Progenitor cell of endocrine pancreas (in vitro differentiated cells): ENCODE measurements at regions not wholly inside any gene's neighbourhood (a gene's known extent, or its start where the extent isn't known, plus 50 kb on each side); places are given as distances from the start of the nearest gene placed in this dataset.

Experiments used
- DNase-seq: peaks from one replicate; pipeline ENCODE4 v3.0.0; 2021; ENCODE audit warnings: low spot score; ENCODE audit not compliant: unreplicated experiment
- H3K27ac Mint-ChIP-seq: 2 replicates; pipeline ENCODE4 v1.8.0; 2021; ENCODE audit warnings: mild to moderate bottlenecking, moderate library complexity, mixed read lengths
- H3K27me3 Mint-ChIP-seq: 2 replicates; pipeline ENCODE4 v1.8.0; 2021; ENCODE audit warnings: mixed read lengths
- H3K36me3 Mint-ChIP-seq: 2 replicates; pipeline ENCODE4 v1.8.0; 2022; ENCODE audit warnings: mixed read lengths; ENCODE audit not compliant: insufficient read depth
- H3K4me1 Mint-ChIP-seq: 2 replicates; pipeline ENCODE4 v1.8.0; 2021; ENCODE audit warnings: low read depth, mixed read lengths
- H3K4me3 Mint-ChIP-seq: 2 replicates; pipeline ENCODE4 v1.8.0; 2021; ENCODE audit warnings: low read depth, mild to moderate bottlenecking, moderate library complexity, mixed read lengths
- H3K9me3 Mint-ChIP-seq: 2 replicates; pipeline ENCODE4 v1.8.0; 2021; ENCODE audit warnings: low read depth, mixed read lengths
- TF ChIP-seq, protein P1 (sequence below): fragments of 200-600 bp; sonication (generic); IDR thresholded peaks from one replicate; pipeline ENCODE4 v1.5.0; 2021; ENCODE audit warnings: antibody characterized with exemption, mild to moderate bottlenecking; ENCODE audit not compliant: unreplicated experiment

DNA sequence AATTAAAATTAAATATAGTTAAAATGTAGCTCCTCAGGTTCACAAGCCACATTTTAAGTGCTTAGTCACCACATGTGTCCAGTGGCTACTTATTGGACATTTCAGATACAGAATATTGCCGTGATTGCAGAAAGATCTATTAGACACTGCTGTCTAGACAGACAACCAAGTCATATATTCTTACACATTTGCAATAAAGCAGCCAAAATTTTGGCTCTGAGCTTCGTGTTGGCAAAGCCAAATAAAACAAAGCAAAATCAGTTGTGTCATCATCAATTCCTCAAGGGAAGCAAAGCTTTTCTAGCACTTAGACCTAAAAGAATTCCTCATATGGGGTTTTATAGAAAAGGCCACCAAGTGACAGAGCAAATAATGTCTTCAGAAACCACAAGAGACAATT is 193.1 kb upstream of the LPP start:
- Mint-ChIP-seq H3K4me1 (no peaks in the 10 kb centered on the region), H3K9me3 (no peaks in the 10 kb centered on the region), H3K27ac (no peak overlapping the region), H3K4me3 (no peak overlapping the region), H3K27me3 (peaks cover 5% of the 10 kb centered on the region), H3K36me3 (no peaks in the 10 kb centered on the region)
- TF ChIP-seq, protein P1, sequence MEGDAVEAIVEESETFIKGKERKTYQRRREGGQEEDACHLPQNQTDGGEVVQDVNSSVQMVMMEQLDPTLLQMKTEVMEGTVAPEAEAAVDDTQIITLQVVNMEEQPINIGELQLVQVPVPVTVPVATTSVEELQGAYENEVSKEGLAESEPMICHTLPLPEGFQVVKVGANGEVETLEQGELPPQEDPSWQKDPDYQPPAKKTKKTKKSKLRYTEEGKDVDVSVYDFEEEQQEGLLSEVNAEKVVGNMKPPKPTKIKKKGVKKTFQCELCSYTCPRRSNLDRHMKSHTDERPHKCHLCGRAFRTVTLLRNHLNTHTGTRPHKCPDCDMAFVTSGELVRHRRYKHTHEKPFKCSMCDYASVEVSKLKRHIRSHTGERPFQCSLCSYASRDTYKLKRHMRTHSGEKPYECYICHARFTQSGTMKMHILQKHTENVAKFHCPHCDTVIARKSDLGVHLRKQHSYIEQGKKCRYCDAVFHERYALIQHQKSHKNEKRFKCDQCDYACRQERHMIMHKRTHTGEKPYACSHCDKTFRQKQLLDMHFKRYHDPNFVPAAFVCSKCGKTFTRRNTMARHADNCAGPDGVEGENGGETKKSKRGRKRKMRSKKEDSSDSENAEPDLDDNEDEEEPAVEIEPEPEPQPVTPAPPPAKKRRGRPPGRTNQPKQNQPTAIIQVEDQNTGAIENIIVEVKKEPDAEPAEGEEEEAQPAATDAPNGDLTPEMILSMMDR: no peak
- DNase-seq: no peak

DNA sequence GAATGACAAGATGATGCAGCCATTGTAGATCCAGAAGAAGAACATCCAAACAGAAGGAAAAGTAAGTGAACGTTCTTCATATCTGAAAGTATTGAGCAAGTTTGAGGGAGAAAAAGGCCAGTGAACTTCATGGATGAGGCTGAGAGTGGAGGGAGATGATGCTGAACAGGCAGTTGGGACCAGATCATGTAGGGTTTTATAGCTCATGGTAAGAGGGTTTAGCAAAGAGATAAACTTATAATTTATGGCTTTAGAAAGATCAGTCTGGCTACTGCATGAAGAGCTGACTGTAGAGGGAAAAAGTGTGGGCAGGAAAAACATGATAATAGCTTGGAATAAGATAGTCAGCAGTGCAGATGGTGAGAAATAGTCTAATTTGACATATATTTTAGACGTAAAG is 192.6 kb upstream of the LPP start:
- no peaks in the 10 kb centered on the region for H3K4me1 Mint-ChIP-seq
- H3K4me3 Mint-ChIP-seq: no peak overlapping the region
- TF ChIP-seq, protein P1: no peak
- H3K27ac Mint-ChIP-seq: no peak overlapping the region
- no peak for DNase-seq
- H3K27me3 Mint-ChIP-seq: peaks cover 6% of the 10 kb centered on the region
- no peaks in the 10 kb centered on the region for H3K36me3 Mint-ChIP-seq
- H3K9me3 Mint-ChIP-seq: no peaks in the 10 kb centered on the region

GRCh38 chr3:187963003-187963676 is 190.8 kb upstream of the LPP start:
- no peak overlapping the region for H3K27ac Mint-ChIP-seq
- H3K4me3 Mint-ChIP-seq: no peak overlapping the region
- H3K4me1 Mint-ChIP-seq: no peaks in the 10 kb centered on the region
- peaks cover 12% of the 10 kb centered on the region for H3K27me3 Mint-ChIP-seq
- H3K9me3 Mint-ChIP-seq: no peaks in the 10 kb centered on the region
- no peak for DNase-seq
- TF ChIP-seq, protein P1: no peak
- H3K36me3 Mint-ChIP-seq: no peaks in the 10 kb centered on the region

DNA sequence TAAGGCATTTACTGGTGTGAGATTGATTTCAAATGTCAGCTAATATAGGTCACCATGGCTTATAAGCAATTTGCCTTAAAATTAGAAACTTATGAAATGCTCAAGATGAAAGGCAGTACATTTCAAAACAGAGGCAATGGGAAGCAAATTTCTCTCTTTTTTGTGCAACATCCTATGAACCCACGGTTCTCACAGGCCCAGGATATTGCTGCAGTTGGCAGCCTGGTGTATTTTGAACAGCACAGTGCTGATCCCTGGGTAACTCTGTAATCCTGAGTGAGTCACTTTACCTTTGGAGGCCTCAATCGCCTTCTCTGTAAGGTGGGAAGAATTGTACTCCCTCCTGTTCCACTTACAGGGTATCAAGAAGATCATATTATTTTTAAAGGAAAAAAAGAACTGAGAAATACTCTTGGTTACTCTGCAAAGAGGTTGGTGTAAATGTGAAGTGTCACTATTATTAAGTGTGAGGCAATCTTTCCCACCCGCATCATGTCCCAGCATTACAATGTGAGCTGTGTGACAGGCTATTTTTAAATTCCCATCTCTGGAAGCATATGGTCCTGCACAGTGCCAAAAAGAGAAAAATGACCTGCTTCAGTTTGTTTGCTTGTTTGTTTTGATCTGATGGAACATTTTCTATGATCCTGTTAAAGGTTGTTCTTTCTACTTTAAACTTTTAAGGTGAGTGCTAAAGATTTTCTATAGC is 190.1 kb upstream of the LPP start:
- DNase-seq: no peak
- Mint-ChIP-seq H3K9me3 (no peaks in the 10 kb centered on the region), H3K36me3 (no peaks in the 10 kb centered on the region), H3K4me1 (no peaks in the 10 kb centered on the region), H3K27ac (no peak overlapping the region), H3K4me3 (no peak overlapping the region), H3K27me3 (peaks cover 12% of the 10 kb centered on the region)
- TF ChIP-seq, protein P1: no peak

GRCh38 chr3:187964760-187965159 is 189.2 kb upstream of the LPP start:
- no peak overlapping the region for H3K4me3 Mint-ChIP-seq
- TF ChIP-seq, protein P1: no peak
- peaks cover 12% of the 10 kb centered on the region for H3K27me3 Mint-ChIP-seq
- H3K36me3 Mint-ChIP-seq: no peaks in the 10 kb centered on the region
- H3K9me3 Mint-ChIP-seq: no peaks in the 10 kb centered on the region
- no peaks in the 10 kb centered on the region for H3K4me1 Mint-ChIP-seq
- no peak for DNase-seq
- H3K27ac Mint-ChIP-seq: no peak overlapping the region
